Ishikawa (cell line): ENCODE measurements at regions not wholly inside any gene's neighbourhood (a gene's known extent, or its start where the extent isn't known, plus 50 kb on each side); places are given as distances from the start of the nearest gene placed in this dataset.

Source experiments
- CEBPB ChIP-seq: IDR thresholded peaks from 2 replicates; pipeline ENCODE4 v1.6.1; 2012
- CREB1 ChIP-seq: IDR thresholded peaks from 2 replicates; pipeline ENCODE4 v1.6.1; 2012; ENCODE audit warnings: low read depth
- EGR1 ChIP-seq: IDR thresholded peaks from 2 replicates; pipeline ENCODE4 v1.6.1; 2012
- EP300 ChIP-seq: IDR thresholded peaks from 2 replicates; pipeline ENCODE4 v1.6.1; 2012; ENCODE audit warnings: borderline replicate concordance
- FOXM1 ChIP-seq: IDR thresholded peaks from 2 replicates; pipeline ENCODE4 v1.6.1; 2012; ENCODE audit warnings: low read depth, borderline replicate concordance
- NFIC ChIP-seq: IDR thresholded peaks from 2 replicates; pipeline ENCODE4 v1.6.1; 2012
- RAD21 ChIP-seq: IDR thresholded peaks from 2 replicates; pipeline ENCODE4 v1.6.1; 2012; ENCODE audit warnings: low read depth
- REST ChIP-seq: IDR thresholded peaks from 2 replicates; pipeline ENCODE4 v1.6.1; 2012; ENCODE audit warnings: low read depth, mild to moderate bottlenecking
- TAF1 ChIP-seq: IDR thresholded peaks from 2 replicates; pipeline ENCODE4 v1.6.1; 2012; ENCODE audit warnings: low read depth, mild to moderate bottlenecking
- TCF12 ChIP-seq: IDR thresholded peaks from 2 replicates; pipeline ENCODE4 v1.6.1; 2012; ENCODE audit warnings: low read depth
- TEAD4 ChIP-seq: IDR thresholded peaks from 2 replicates; pipeline ENCODE4 v1.6.1; 2012
- USF1 ChIP-seq: IDR thresholded peaks from 2 replicates; pipeline ENCODE4 v1.6.1; 2012
- YY1 ChIP-seq: IDR thresholded peaks from 2 replicates; pipeline ENCODE4 v1.6.1; 2012; ENCODE audit warnings: low read depth
- ZBTB7A ChIP-seq: IDR thresholded peaks from 2 replicates; pipeline ENCODE4 v1.6.1; 2012; ENCODE audit warnings: low read depth
- TF ChIP-seq, protein P1 (sequence below): IDR thresholded peaks from 2 replicates; pipeline ENCODE4 v1.6.1; 2012

GRCh38 chr22:25358421-25359170 lies 139.2 kb downstream of the CRYBB2 start:
- TF ChIP-seq RAD21: no peak
- TF ChIP-seq REST: no peak
- TF ChIP-seq NFIC: no peak
- TF ChIP-seq EGR1: no peak
- no peak for TF ChIP-seq CREB1
- no peak for TF ChIP-seq USF1
- TF ChIP-seq EP300: no peak
- no peak for TF ChIP-seq FOXM1
- no peak for TF ChIP-seq TAF1
- no peak for TF ChIP-seq ZBTB7A
- TF ChIP-seq TEAD4: no peak
- TF ChIP-seq CEBPB: no peak
- TF ChIP-seq, protein P1, sequence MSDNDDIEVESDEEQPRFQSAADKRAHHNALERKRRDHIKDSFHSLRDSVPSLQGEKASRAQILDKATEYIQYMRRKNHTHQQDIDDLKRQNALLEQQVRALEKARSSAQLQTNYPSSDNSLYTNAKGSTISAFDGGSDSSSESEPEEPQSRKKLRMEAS: no peak
- TF ChIP-seq TCF12: no peak
- TF ChIP-seq YY1: no peak

DNA sequence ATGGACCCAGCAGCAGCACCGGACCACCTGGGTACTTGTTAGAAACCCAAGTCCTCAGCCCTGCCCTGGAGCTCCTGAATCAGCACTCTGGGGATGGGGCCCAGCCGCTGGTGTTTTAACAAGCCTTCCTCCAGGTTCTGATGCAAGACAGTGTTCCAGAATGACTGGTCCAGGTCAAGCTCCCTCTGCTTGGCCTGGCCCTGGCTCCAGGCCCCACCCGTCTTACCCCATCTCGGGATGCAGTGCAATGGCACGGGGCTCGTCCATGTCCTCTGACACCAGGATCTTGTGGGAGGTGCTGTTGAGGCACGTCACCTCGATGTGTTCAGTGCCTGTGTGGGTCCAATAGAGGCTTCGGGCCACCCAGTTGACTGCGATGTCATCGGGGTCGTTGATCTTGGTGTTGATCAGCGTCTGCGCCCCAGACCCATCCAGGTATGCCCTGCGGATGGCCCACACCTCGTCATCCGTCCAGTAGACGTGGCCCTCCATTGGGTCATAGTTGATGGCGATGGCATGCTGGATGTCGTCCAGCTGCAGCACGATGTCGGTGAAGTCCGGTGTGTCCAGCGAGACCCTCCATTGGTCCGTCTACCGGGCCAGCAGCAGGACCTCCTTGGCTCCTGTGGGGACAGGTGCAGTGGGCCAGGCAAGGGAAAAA lies 140.3 kb downstream of the CRYBB2 start:
- TF ChIP-seq, protein P1: no peak
- TF ChIP-seq TCF12 (no peak), ZBTB7A (no peak), FOXM1 (no peak), USF1 (no peak), EGR1 (no peak), TAF1 (no peak), REST (no peak), RAD21 (no peak), CEBPB (no peak), CREB1 (no peak)

DNA sequence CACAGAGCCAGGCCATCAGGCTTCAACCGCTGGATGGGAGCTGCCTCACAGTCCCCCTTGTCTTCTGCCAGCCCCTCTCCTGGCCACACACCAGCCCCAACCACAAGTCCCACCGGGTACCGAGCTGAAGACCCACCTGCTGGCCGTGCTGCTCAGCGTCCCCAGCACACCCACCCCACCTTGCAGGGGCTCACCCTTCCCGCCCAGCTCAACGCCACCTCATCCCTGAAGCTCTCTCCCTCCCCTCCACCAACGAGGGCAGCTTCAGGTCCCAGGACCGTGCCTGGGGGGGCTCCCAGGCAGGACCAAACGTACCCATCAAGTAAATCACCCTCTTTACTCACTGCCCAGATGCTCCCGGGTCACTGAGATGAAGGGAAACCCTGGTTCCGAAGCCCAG lies 141.0 kb downstream of the CRYBB2 start:
- TF ChIP-seq NFIC (no peak), RAD21 (no peak), YY1 (no peak), TCF12 (no peak)

DNA sequence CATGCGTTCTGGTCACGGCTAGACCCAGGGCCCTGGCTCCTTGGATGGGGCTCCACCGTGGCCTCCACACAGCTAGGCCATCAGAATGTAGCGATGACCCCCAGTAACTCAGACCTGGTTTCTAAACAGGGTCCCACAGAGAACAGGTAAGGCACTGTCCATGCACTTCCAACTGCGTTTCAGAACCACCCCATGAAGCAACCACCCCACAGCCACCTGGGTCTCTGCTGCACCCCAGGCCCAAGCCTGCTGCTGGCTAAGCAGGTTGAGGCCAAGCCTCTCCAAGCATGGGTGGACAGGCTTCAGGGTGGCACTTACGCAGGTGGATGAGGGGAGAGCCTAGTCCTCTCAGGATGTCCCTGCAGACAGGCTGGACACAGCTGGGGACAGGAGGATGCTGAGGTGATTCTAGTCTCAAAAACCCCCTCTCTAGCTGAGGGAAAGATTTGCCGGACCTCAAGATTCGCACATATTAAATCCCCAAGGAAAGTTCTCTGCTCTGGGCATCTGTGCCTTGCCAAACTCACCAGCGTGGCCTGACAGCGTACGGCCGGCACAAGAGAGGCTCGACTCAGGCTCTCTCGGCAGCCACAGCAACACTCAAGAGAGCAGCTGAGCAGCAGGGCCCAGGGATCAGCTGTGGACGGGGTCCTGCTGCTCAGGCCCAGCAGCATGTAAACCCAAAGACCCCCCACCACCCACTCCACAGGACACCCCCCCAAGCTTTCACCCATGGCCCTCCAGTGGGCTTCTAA lies 141.6 kb downstream of the CRYBB2 start:
- TF ChIP-seq TEAD4 (no peak), YY1 (no peak), EGR1 (no peak), EP300 (no peak), TCF12 (no peak)

- no peak for TF ChIP-seq EGR1
- TF ChIP-seq, protein P1: no peak
- TF ChIP-seq RAD21: no peak
- TF ChIP-seq TEAD4: no peak
- no peak for TF ChIP-seq CREB1
- no peak for TF ChIP-seq FOXM1
- no peak for TF ChIP-seq NFIC
- TF ChIP-seq TCF12: no peak
- no peak for TF ChIP-seq TAF1
Measured at GRCh38 chr22:25361899-25362214, 142.4 kb downstream of the CRYBB2 start.
